ENCODE measurements at regions not wholly inside any gene's neighbourhood (a gene's known extent, or its start where the extent isn't known, plus 50 kb on each side); places are given as distances from the start of the nearest gene placed in this dataset.

- 78 to 82% methylated on average over 1 of the region's 1 CpG for WGBS, 2 donors
- no peak for DNase-seq
- H3K4me3 ChIP-seq = no peak overlapping the region
Measured at GRCh38 chr6:132219901-132220300, 181.4 kb downstream of the MOXD1 start.

GRCh38 chr6:132218059-132218696, 183.1 kb downstream of the MOXD1 start:
- Histone ChIP-seq H3K27me3 (no peaks in the 10 kb centered on the region), H3K9me3 (no peaks in the 10 kb centered on the region), H3K4me3 (no peak overlapping the region), H3K4me1 (no peaks in the 10 kb centered on the region), H3K36me3 (no peaks in the 10 kb centered on the region), H3K27ac (no peak overlapping the region)
- intact Hi-C loops (cut with DNase I) = no loop called here
- DNase-seq = no peak
- TF ChIP-seq POLR2A (IDR thresholded peaks at IDR 0.05) (no peak), CTCF (IDR thresholded peaks at IDR 0.05) (peak in 5 of 6 experiments; percentile 12 to 63 (median 37))
- 17 to 44% methylated on average over 5 of the region's 5 CpGs for WGBS, 2 donors

More at GRCh38 chr6:132219901-132220300, 181.4 kb downstream of the MOXD1 start:
- no peaks in the 10 kb centered on the region for H3K4me1 ChIP-seq
- intact Hi-C loops (cut with DNase I) = loop anchor here (10.0 kb wide), 1 partner anchor 295 kb away; no protein-coding TSS in a partner anchor
- H3K9me3 ChIP-seq = no peaks in the 10 kb centered on the region
- H3K36me3 ChIP-seq = no peaks in the 10 kb centered on the region
- TF ChIP-seq POLR2A (IDR thresholded peaks at IDR 0.05) = no peak
- TF ChIP-seq CTCF (IDR thresholded peaks at IDR 0.05) = no peak
- no peaks in the 10 kb centered on the region for H3K27me3 ChIP-seq
- no peak overlapping the region for H3K27ac ChIP-seq

- Histone ChIP-seq H3K9me3 (no peaks in the 10 kb centered on the region), H3K4me3 (no peak overlapping the region), H3K27me3 (no peaks in the 10 kb centered on the region), H3K27ac (no peak overlapping the region), H3K4me1 (no peaks in the 10 kb centered on the region), H3K36me3 (no peaks in the 10 kb centered on the region)
- TF ChIP-seq POLR2A (IDR thresholded peaks at IDR 0.05) (no peak), CTCF (IDR thresholded peaks at IDR 0.05) (no peak)
- intact Hi-C loops (cut with DNase I) = no loop called here
- no peak for DNase-seq
- WGBS, 2 donors = 70 to 88% methylated on average over 2 of the region's 2 CpGs
Measured at GRCh38 chr6:132215805-132216204, 185.5 kb downstream of the MOXD1 start.

- H3K27ac ChIP-seq = no peak overlapping the region
- no peaks in the 10 kb centered on the region for H3K36me3 ChIP-seq
- no peaks in the 10 kb centered on the region for H3K27me3 ChIP-seq
- no peak for DNase-seq
- intact Hi-C loops (cut with DNase I) = no loop called here
- TF ChIP-seq CTCF (IDR thresholded peaks at IDR 0.05) = no peak
- TF ChIP-seq POLR2A (IDR thresholded peaks at IDR 0.05) = no peak
- WGBS, 2 donors = 36 to 54% methylated on average over 2 of the region's 2 CpGs
- no peak overlapping the region for H3K4me3 ChIP-seq
- H3K9me3 ChIP-seq = peaks cover 0 to 6% (median 0%) of the 10 kb centered on the region in 3 donors
- H3K4me1 ChIP-seq = no peaks in the 10 kb centered on the region
Measured at GRCh38 chr6:132214716-132215115, 186.6 kb downstream of the MOXD1 start.

GRCh38 chr6:132213732-132214131, 187.5 kb downstream of the MOXD1 start:
- WGBS, 2 donors = 41 to 67% methylated on average over 4 of the region's 4 CpGs

More at GRCh38 chr6:132213732-132214131, 187.5 kb downstream of the MOXD1 start:
- no peak for DNase-seq
- Histone ChIP-seq H3K9me3 (peaks cover 0 to 6% (median 0%) of the 10 kb centered on the region in 3 donors), H3K27ac (no peak overlapping the region), H3K27me3 (no peaks in the 10 kb centered on the region), H3K4me3 (no peak overlapping the region), H3K4me1 (no peaks in the 10 kb centered on the region), H3K36me3 (no peaks in the 10 kb centered on the region)
- intact Hi-C loops (cut with DNase I) = no loop called here
- TF ChIP-seq POLR2A (IDR thresholded peaks at IDR 0.05) (no peak), CTCF (IDR thresholded peaks at IDR 0.05) (no peak)
